ENCODE measurements at regions not wholly inside any gene's neighbourhood (a gene's known extent, or its start where the extent isn't known, plus 50 kb on each side); places are given as distances from the start of the nearest gene placed in this dataset.

- POLR2A ChIA-PET (ENCODE audit: low non-redundant PET), result no interaction called here
- CTCF ChIA-PET, result no interaction called here
- no peak for TF ChIP-seq CTCF (conservative IDR thresholded peaks at IDR 0.05; ENCODE audit: low read depth)
Measured at GRCh38 chr13:89324582-89324981, 1653.4 kb downstream of the SLITRK5 start.

GRCh38 chr13:89343165-89343564 is 1672.0 kb downstream of the SLITRK5 start:
- H3K27ac ChIP-seq, result no peak overlapping the region
- ChIA-PET CTCF (no interaction called here), POLR2A (ENCODE audit: low non-redundant PET) (no interaction called here)
- no peak for TF ChIP-seq CTCF (conservative IDR thresholded peaks at IDR 0.05; ENCODE audit: low read depth)
- DNase-seq (ENCODE audit: low spot score), result no peak

More at GRCh38 chr13:89324582-89324981, 1653.4 kb downstream of the SLITRK5 start:
- no peak overlapping the region for H3K27ac ChIP-seq
- no peak for DNase-seq (ENCODE audit: low spot score)

- ChIA-PET CTCF (no interaction called here), POLR2A (ENCODE audit: low non-redundant PET) (no interaction called here)
- no peak overlapping the region for H3K27ac ChIP-seq
- DNase-seq (ENCODE audit: low spot score), result no peak
- no peak for TF ChIP-seq CTCF (conservative IDR thresholded peaks at IDR 0.05; ENCODE audit: low read depth)
Measured at GRCh38 chr13:89352384-89352783, 1681.2 kb downstream of the SLITRK5 start.

- no peak overlapping the region for H3K27ac ChIP-seq
- DNase-seq (ENCODE audit: low spot score), result no peak
- ChIA-PET POLR2A (ENCODE audit: low non-redundant PET) (no interaction called here), CTCF (no interaction called here)
- no peak for TF ChIP-seq CTCF (conservative IDR thresholded peaks at IDR 0.05; ENCODE audit: low read depth)
Measured at GRCh38 chr13:89361909-89362308, 1690.7 kb downstream of the SLITRK5 start.

GRCh38 chr13:89363144-89363543 is 1692.0 kb downstream of the SLITRK5 start:
- POLR2A ChIA-PET (ENCODE audit: low non-redundant PET), result no interaction called here
- CTCF ChIA-PET, result no interaction called here

GRCh38 chr13:89372193-89372592 is 1701.0 kb downstream of the SLITRK5 start:
- CTCF ChIA-PET, result no interaction called here
- TF ChIP-seq CTCF (conservative IDR thresholded peaks at IDR 0.05; ENCODE audit: low read depth), result no peak
- no peak overlapping the region for H3K27ac ChIP-seq
- POLR2A ChIA-PET (ENCODE audit: low non-redundant PET), result no interaction called here
- DNase-seq (ENCODE audit: low spot score), result no peak

More at GRCh38 chr13:89363144-89363543, 1692.0 kb downstream of the SLITRK5 start:
- DNase-seq (ENCODE audit: low spot score), result no peak
- H3K27ac ChIP-seq, result no peak overlapping the region
- no peak for TF ChIP-seq CTCF (conservative IDR thresholded peaks at IDR 0.05; ENCODE audit: low read depth)

- no peak for TF ChIP-seq CTCF (conservative IDR thresholded peaks at IDR 0.05; ENCODE audit: low read depth)
- ChIA-PET POLR2A (ENCODE audit: low non-redundant PET) (no interaction called here), CTCF (interaction anchor here (0.7 kb wide), 1 partner anchor 10 kb away, joined by 3 read pairs; no protein-coding TSS in a partner anchor)
- no peak for DNase-seq (ENCODE audit: low spot score)
- H3K27ac ChIP-seq, result no peak overlapping the region
Measured at GRCh38 chr13:89375839-89376238, 1704.7 kb downstream of the SLITRK5 start.

All from RWPE1 (cell line).